Left ventricle myocardium superior (tissue), 1 donor: ENCODE measurements at regions not wholly inside any gene's neighbourhood (a gene's known extent, or its start where the extent isn't known, plus 50 kb on each side); places are given as distances from the start of the nearest gene placed in this dataset.

Experiments used
- ATAC-seq: fragments of 200-7000 bp; cut with Tn5 transposase; one replicate; pipeline ENCODE4 v1.9.1; 2020; ENCODE audit warnings: mild to moderate bottlenecking, moderate library complexity
- DNase-seq: peaks from one replicate; pipeline ENCODE4 v3.0.0-alpha.2; 2020
- intact Hi-C: fragments of 100-400 bp; cut with micrococcal nuclease; formaldehyde crosslinking; loops from one replicate; pipeline ENCODE4 v1.11.0; 2022
- donor health status: DM: no; HTN: yes; CAD: no; lungs with severe emphysema.

DNA sequence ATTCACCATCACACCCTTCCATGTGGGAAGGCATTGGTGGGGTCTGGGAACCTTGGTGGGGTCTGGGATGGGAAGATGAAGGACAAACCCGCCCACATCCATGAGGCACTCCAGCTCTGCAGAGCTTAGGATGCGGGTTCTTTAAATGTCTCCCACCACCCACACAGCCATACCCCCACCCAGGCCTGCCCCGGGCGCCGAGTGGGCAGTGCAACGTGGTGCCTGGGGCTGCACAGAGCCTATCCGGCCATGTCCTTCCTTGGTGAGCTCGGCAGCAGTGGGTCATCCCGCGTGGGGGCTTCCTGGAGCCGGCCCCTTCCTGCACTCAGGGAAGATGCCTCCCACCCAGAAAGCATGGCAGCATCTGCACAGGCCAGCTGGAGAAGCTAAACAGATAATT lies 163.5 kb upstream of the TCERG1L start:
- ATAC-seq (no peak), DNase-seq (no peak)
- intact Hi-C loops: no loop called here

DNA sequence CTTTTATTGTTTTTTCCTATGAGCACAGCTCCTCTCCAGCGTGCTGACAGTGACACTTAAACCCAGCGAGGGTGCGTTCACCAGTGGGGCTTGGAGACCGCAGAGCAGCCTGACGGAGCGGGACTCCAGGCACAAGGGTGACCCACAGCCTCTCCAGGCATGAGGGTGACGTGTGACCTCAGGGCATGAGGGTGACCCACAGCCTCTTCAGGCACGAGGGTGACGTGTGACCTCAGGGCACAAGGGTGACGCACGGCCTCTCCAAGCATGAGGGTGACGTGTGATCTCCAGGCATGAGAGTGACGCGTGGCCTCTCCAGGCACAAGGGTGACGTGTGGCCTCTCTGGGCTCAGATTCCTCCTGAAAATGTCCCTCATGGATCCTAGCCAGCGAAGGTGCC lies 164.3 kb upstream of the TCERG1L start:
- no peak for ATAC-seq
- intact Hi-C loops: no loop called here
- DNase-seq: no peak

DNA sequence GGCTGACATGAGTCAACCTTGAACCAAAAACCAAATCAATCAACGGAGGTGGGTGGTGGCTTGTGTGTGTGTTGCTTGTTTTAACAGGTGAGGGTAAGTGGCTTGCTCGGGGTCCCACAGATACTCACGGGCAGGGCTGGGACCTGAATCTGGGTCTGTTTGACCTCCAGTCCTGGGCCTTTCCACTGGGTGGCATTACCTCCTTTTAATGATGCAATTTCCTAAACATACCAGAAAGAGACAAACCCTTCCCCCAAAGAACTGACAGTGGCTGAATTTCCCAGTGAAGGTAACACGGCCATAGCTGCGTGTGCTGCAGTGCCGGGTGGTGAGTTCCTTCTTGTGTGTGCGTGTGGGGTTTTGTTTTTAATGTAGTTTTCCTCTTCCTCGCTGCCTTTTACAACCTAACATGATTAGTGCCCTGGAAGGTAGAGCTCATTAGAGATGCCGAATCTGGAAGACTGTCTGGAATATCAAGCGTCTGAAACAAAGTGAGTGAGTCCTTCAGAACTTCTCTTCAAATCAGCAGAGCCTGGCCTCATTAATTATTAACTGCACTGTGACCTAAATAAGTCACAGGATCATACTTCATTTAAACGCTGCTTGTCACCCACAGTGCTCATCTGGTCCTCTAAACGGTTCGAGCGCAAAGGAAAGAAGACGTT lies 166.1 kb upstream of the TCERG1L start:
- ATAC-seq (no peak), DNase-seq (no peak)
- intact Hi-C loops: no loop called here

GRCh38 chr10:131478377-131478989 lies 167.0 kb upstream of the TCERG1L start:
- ATAC-seq: no peak
- intact Hi-C loops: no loop called here
- DNase-seq: no peak

DNA sequence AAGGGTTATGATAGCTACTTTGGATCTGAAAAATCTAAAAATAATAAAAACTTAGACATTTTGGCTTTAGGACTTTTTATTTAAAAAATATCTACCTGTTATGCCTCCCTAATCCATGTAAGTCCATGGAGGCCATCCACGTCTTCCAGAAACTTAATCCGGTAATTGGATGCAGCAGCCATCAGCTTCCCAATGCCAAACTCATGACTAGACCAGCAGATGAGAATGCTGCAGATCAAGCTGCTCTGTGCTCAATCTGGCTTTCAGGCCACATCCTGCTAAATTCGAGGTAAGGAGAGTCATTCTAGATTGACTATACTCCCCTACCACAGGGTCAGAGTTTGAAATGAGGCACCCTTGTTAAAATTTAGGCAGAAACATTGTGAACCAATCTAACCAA lies 168.5 kb upstream of the TCERG1L start:
- DNase-seq: no peak
- no peak for ATAC-seq

GRCh38 chr10:131480861-131481260 lies 169.3 kb upstream of the TCERG1L start:
- no peak for DNase-seq
- intact Hi-C loops: no loop called here
- no peak for ATAC-seq

More for the DNA sequence above, 168.5 kb upstream of the TCERG1L start:
- intact Hi-C loops: no loop called here

DNA sequence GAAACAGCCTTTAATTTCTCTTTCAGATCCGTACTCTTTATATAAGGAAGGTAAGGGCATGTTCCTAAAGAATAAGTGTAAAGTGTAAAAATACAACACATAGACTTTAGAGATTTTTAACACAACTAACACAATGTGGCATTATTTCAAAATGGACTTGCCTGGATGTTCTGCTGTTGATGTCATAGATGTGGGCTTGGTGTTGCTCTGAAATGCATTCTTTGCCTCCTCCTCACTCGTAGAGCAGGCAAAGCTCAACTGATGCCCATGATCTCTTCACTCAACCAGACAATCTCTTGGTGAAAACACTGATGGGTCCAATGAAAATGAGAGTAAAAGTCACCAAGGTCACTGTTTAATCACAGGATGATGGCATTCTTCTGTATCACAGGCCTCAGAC lies 174.2 kb upstream of the TCERG1L start:
- no peak for ATAC-seq

DNA sequence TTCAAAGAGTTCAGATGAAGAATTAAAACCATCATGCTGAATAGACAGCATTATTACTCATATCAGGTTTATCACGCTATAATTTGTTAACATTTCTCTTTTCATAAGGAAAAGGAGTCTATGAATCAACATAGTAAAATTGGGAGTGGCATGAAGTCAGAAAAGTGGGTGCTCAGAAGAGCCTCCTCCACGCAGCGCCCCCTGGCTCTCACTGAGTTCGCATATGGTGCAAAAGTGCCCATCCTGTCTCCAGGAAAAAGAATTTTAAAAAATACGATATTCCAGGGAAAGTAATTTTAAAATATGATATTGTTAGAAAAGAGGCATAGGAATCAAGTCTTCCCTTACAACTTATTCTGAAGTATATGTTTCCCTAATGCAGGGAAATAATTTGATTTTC lies 176.3 kb upstream of the TCERG1L start:
- ATAC-seq (no peak), DNase-seq (no peak)
- intact Hi-C loops: no loop called here

More for the DNA sequence above, 174.2 kb upstream of the TCERG1L start:
- intact Hi-C loops: no loop called here
- DNase-seq: no peak

GRCh38 chr10:131490991-131491594 lies 179.6 kb upstream of the TCERG1L start:
- ATAC-seq (no peak), DNase-seq (no peak)
- intact Hi-C loops: no loop called here

- ATAC-seq (no peak), DNase-seq (no peak)
- intact Hi-C loops: no loop called here
Measured at GRCh38 chr10:131492211-131492857, 180.8 kb upstream of the TCERG1L start.

DNA sequence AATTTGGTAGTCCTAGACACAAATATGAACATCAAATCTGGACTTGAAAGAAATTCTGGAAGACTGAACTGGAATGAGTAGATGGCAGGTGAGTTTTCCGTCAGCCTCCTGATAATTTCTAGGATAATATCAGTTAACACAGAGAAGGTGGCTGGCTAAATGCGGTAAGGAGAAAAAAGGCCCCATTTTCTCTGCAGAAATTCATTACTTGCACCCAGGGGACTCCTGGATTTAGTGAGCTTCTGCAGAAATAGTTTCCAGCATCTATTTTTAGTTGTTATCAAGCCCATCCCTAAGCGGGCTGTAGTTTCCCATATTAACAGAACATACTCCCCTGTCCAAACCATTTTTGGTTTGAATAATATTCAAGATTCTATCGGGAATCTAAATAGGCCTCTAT lies 181.9 kb upstream of the TCERG1L start:
- DNase-seq: no peak
- intact Hi-C loops: no loop called here
- no peak for ATAC-seq

- intact Hi-C loops: no loop called here
- no peak for ATAC-seq
- no peak for DNase-seq
Measured at GRCh38 chr10:131494451-131494850, 182.9 kb upstream of the TCERG1L start.

DNA sequence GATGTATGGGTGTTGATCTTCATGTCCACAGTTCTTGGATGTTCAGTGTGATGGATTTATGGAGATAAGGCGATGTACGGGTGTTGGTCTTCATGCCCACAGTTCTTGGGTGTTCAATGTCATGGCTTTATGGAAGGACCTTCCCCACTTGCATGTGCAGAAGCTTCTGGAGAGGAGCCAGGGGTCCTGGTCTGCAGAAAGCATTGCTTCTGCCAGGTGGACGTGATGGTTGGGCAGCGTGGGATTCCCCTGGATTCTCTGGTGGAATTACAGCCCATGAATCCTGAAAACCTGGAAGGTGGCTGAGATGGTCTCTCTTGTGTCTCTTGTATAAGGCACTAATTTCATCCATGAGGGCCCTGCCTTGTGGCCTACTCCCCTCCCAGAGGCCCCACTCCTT lies 183.7 kb upstream of the TCERG1L start:
- intact Hi-C loops: no loop called here

GRCh38 chr10:131495892-131496291 lies 184.4 kb upstream of the TCERG1L start:
- ATAC-seq (no peak), DNase-seq (no peak)
- intact Hi-C loops: no loop called here

More for the DNA sequence above, 183.7 kb upstream of the TCERG1L start:
- ATAC-seq (no peak), DNase-seq (no peak)

GRCh38 chr10:131496351-131497052 lies 185.0 kb upstream of the TCERG1L start:
- no peak for DNase-seq
- no peak for ATAC-seq
- intact Hi-C loops: no loop called here

DNA sequence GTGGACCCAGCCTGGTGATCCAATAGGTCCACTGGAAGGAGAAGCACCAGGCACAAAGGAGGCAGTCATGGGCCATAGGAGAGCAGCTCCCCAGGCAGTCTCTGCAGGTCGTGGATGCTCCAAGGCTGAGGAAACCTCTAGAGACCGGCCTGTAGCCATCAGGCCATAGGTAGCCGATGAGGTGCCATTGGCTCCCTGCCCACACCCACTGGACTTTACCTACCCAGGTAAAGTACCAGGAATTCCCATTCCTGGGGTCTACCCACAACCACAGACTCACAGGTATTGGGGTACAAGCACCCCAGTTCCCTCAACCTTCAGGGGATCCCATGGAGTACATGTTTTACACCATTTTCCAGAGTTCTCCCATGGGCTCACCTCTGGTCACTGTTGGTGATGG lies 188.0 kb upstream of the TCERG1L start:
- DNase-seq (no peak), ATAC-seq (no peak)
- intact Hi-C loops: no loop called here

- DNase-seq: no peak
- ATAC-seq: no peak
- intact Hi-C loops: no loop called here
Measured at GRCh38 chr10:131500181-131500580, 188.7 kb upstream of the TCERG1L start.

- ATAC-seq (no peak), DNase-seq (no peak)
- intact Hi-C loops: no loop called here
Measured at GRCh38 chr10:131500892-131501291, 189.4 kb upstream of the TCERG1L start.

- intact Hi-C loops: no loop called here
- ATAC-seq (no peak), DNase-seq (no peak)
Measured at GRCh38 chr10:131503992-131504391, 192.5 kb upstream of the TCERG1L start.

DNA sequence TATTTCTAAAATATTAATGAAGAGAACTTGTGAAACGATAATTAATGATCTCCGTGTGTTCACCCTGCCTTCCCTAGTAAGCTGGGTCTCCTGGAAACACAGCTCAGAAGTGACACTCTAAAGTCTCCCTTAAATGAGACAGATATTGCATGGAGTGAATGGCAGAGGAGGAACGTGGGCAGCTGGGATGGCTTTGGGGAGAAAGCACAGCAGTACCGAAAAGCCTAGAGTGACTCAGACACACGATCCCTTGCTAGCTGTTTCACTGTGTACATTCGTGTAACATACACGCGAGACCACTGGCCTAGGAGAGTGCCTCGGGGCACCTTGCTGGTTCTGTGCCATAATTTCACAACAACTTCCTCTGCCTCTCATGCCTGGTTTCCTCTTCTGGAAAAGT lies 199.9 kb upstream of the TCERG1L start:
- DNase-seq (no peak), ATAC-seq (no peak)
- intact Hi-C loops: no loop called here
